Lower lobe of right lung (tissue), 2 donors: ENCODE measurements at regions not wholly inside any gene's neighbourhood (a gene's known extent, or its start where the extent isn't known, plus 50 kb on each side); places are given as distances from the start of the nearest gene placed in this dataset.
A peak's percentile ranks its signal among the peaks of the same experiment; 100 is the strongest.

Experiments
- ATAC-seq, 2 donors: fragments of 200-7000 bp; cut with Tn5 transposase; one replicate each; pipeline ENCODE4 v1.9.1; 2020 to 2022; ENCODE audit warnings: mild to moderate bottlenecking in 2 of 2, moderate library complexity in 2 of 2
- DNase-seq: peaks from one replicate; pipeline ENCODE4 v3.0.0-alpha.2; 2020
- H3K27ac ChIP-seq: fragments of 200-600 bp; one replicate; pipeline ENCODE4 v1.8.0; 2022
- H3K27me3 ChIP-seq: fragments of 200-600 bp; one replicate; pipeline ENCODE4 v1.8.0; 2022; ENCODE audit warnings: low read depth
- H3K36me3 ChIP-seq: fragments of 200-600 bp; one replicate; pipeline ENCODE4 v1.8.0; 2022; ENCODE audit warnings: mild to moderate bottlenecking
- H3K4me1 ChIP-seq: fragments of 200-600 bp; one replicate; pipeline ENCODE4 v1.8.0; 2022
- H3K4me3 ChIP-seq: fragments of 200-600 bp; one replicate; pipeline ENCODE4 v1.8.0; 2022; ENCODE audit warnings: mild to moderate bottlenecking
- H3K9me3 ChIP-seq: fragments of 200-600 bp; one replicate; pipeline ENCODE4 v1.8.0; 2022
- intact Hi-C: fragments of 100-400 bp; cut with DNase I; formaldehyde crosslinking; loops from one replicate; pipeline ENCODE4 v1.11.0; 2022
- TF ChIP-seq, protein P1 (sequence below): fragments of 200-600 bp; IDR thresholded peaks from one replicate; pipeline ENCODE4 v1.8.0; 2022; ENCODE audit warnings: antibody characterized with exemption, mild to moderate bottlenecking
- donor health status: DM: no; HTN: yes; CAD: no; lungs with severe emphysema.

GRCh38 chr3:10753964-10754363, 62.1 kb upstream of the SLC6A11 start:
- H3K27ac ChIP-seq, result no peak overlapping the region
- ATAC-seq (peak in 1 of 2 donors; percentile 33), DNase-seq (peak; percentile 60)
- H3K27me3 ChIP-seq, result peaks cover 17% of the 10 kb centered on the region
- no peaks in the 10 kb centered on the region for H3K4me1 ChIP-seq
- TF ChIP-seq, protein P1, sequence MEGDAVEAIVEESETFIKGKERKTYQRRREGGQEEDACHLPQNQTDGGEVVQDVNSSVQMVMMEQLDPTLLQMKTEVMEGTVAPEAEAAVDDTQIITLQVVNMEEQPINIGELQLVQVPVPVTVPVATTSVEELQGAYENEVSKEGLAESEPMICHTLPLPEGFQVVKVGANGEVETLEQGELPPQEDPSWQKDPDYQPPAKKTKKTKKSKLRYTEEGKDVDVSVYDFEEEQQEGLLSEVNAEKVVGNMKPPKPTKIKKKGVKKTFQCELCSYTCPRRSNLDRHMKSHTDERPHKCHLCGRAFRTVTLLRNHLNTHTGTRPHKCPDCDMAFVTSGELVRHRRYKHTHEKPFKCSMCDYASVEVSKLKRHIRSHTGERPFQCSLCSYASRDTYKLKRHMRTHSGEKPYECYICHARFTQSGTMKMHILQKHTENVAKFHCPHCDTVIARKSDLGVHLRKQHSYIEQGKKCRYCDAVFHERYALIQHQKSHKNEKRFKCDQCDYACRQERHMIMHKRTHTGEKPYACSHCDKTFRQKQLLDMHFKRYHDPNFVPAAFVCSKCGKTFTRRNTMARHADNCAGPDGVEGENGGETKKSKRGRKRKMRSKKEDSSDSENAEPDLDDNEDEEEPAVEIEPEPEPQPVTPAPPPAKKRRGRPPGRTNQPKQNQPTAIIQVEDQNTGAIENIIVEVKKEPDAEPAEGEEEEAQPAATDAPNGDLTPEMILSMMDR, result no peak
- H3K36me3 ChIP-seq, result no peaks in the 10 kb centered on the region
- no peaks in the 10 kb centered on the region for H3K9me3 ChIP-seq
- no peak overlapping the region for H3K4me3 ChIP-seq
- intact Hi-C loops, result no loop called here

GRCh38 chr3:10756546-10756945, 59.5 kb upstream of the SLC6A11 start:
- H3K27me3 ChIP-seq, result peaks cover 11% of the 10 kb centered on the region
- ATAC-seq (no peak), DNase-seq (no peak)
- TF ChIP-seq, protein P1, result no peak
- no peaks in the 10 kb centered on the region for H3K9me3 ChIP-seq
- H3K27ac ChIP-seq, result no peak overlapping the region
- H3K4me3 ChIP-seq, result no peak overlapping the region
- intact Hi-C loops, result no loop called here
- H3K36me3 ChIP-seq, result no peaks in the 10 kb centered on the region
- no peaks in the 10 kb centered on the region for H3K4me1 ChIP-seq

DNA sequence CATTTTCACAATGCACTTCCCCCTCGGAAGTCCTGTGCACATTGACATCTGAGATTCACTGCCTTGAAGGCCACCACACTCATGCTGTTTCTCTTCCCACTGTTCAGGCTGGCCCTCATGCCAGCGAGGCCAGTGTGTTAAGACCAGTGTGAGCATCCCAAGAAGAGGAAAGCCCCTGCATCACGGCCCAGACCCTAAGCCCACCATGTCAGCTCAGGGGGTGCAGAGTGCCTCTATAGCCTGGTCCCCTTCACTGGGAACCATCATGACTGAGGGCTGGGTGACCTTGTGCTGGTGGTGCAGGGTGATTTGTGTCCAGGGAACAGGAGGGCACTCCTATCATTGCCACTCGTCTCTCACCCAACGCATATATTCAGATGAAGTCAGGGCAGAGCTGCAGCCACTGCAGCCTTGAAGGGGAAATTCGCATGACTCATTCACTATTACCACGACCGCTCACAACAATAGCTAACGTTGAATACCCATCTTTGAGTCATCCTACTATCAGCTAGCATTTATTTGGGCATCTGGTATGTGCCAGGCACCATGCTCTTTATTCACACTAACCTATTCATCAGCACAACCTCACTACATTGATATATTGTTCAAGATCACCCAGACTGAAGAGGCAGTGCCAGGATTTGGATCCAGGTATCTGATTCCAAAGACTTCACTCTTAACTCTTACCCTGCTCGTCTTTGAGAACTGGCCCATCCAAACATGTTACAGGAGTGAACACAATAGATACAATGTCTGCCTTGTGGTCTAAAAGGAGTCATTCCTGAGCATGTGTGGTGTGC, 58.8 kb upstream of the SLC6A11 start:
- DNase-seq (no peak), ATAC-seq (no peak)
- TF ChIP-seq, protein P1, result no peak
- no peak overlapping the region for H3K4me3 ChIP-seq
- peaks cover 8% of the 10 kb centered on the region for H3K27me3 ChIP-seq
- H3K9me3 ChIP-seq, result no peaks in the 10 kb centered on the region
- no peaks in the 10 kb centered on the region for H3K36me3 ChIP-seq
- no peak overlapping the region for H3K27ac ChIP-seq
- intact Hi-C loops, result no loop called here
- H3K4me1 ChIP-seq, result no peaks in the 10 kb centered on the region

DNA sequence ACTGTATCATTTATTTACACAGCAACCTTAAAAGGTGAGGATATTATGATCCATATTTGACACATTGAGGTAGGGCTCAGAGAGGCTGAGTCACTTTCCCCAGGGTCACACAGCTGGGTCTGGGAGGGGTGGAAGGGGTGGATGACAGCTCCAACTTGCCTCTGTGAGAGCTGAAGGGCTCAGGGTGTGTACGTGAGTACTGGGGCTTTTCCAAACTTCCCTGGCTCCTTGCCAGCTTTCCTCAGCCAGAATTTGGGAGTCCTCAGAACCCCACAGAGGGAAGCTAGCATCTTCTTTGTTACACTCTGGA, 58.3 kb upstream of the SLC6A11 start:
- no peaks in the 10 kb centered on the region for H3K36me3 ChIP-seq
- no peaks in the 10 kb centered on the region for H3K9me3 ChIP-seq
- H3K27me3 ChIP-seq, result peaks cover 8% of the 10 kb centered on the region
- DNase-seq (no peak), ATAC-seq (no peak)
- TF ChIP-seq, protein P1, result no peak
- intact Hi-C loops, result no loop called here
- H3K27ac ChIP-seq, result no peak overlapping the region
- H3K4me1 ChIP-seq, result no peaks in the 10 kb centered on the region
- H3K4me3 ChIP-seq, result no peak overlapping the region

- intact Hi-C loops, result no loop called here
- Histone ChIP-seq H3K4me1 (no peaks in the 10 kb centered on the region), H3K36me3 (no peaks in the 10 kb centered on the region), H3K27me3 (peaks cover 8% of the 10 kb centered on the region), H3K4me3 (no peak overlapping the region), H3K27ac (no peak overlapping the region), H3K9me3 (no peaks in the 10 kb centered on the region)
- ATAC-seq (peak; percentile 82 to 86), DNase-seq (no peak)
- TF ChIP-seq, protein P1, result peak; percentile 73
Observed at GRCh38 chr3:10758304-10759037, 57.6 kb upstream of the SLC6A11 start.
